HG03175 (cell line): ENCODE measurements at regions not wholly inside any gene's neighbourhood (a gene's known extent, or its start where the extent isn't known, plus 50 kb on each side); places are given as distances from the start of the nearest gene placed in this dataset.

Source experiments
- ATAC-seq: cut with Tn5 transposase; IDR thresholded peaks from one replicate; pipeline ENCODE4 v1.9.1; 2021; ENCODE audit warnings: mild to moderate bottlenecking, moderate library complexity; ENCODE audit not compliant: unreplicated experiment

GRCh38 chr2:217030081-217030480 lies 170.2 kb upstream of the TNP1 start:
- no peak for ATAC-seq

- ATAC-seq: no peak
Observed at GRCh38 chr2:217028128-217028527, 168.3 kb upstream of the TNP1 start.

- no peak for ATAC-seq
Observed at GRCh38 chr2:217027414-217027813, 167.6 kb upstream of the TNP1 start.

- ATAC-seq: no peak
Observed at GRCh38 chr2:217026569-217026968, 166.7 kb upstream of the TNP1 start.

- ATAC-seq: no peak
Observed at GRCh38 chr2:217026161-217026560, 166.3 kb upstream of the TNP1 start.

GRCh38 chr2:217023611-217024010 lies 163.7 kb upstream of the TNP1 start:
- ATAC-seq: no peak

- no peak for ATAC-seq
Observed at GRCh38 chr2:217017456-217018252, 157.8 kb upstream of the TNP1 start.

GRCh38 chr2:217016796-217017419 lies 157.0 kb upstream of the TNP1 start:
- no peak for ATAC-seq

GRCh38 chr2:217014328-217015105 lies 154.7 kb upstream of the TNP1 start:
- ATAC-seq: no peak

GRCh38 chr2:217013926-217014325 lies 154.1 kb upstream of the TNP1 start:
- no peak for ATAC-seq

GRCh38 chr2:217011576-217011975 lies 151.7 kb upstream of the TNP1 start:
- no peak for ATAC-seq

- no peak for ATAC-seq
Observed at GRCh38 chr2:217010173-217010572, 150.3 kb upstream of the TNP1 start.

- no peak for ATAC-seq
Observed at GRCh38 chr2:217008794-217009193, 148.9 kb upstream of the TNP1 start.

GRCh38 chr2:217006217-217006616 lies 146.4 kb upstream of the TNP1 start:
- ATAC-seq: no peak

GRCh38 chr2:217004656-217005055 lies 144.8 kb upstream of the TNP1 start:
- ATAC-seq: no peak

- no peak for ATAC-seq
Observed at GRCh38 chr2:217001740-217002139, 141.9 kb upstream of the TNP1 start.

GRCh38 chr2:217000406-217000805 lies 140.5 kb upstream of the TNP1 start:
- no peak for ATAC-seq

- ATAC-seq: no peak
Observed at GRCh38 chr2:216996279-216996845, 136.5 kb upstream of the TNP1 start.

GRCh38 chr2:216994353-216994854 lies 134.5 kb upstream of the TNP1 start:
- ATAC-seq: no peak

- ATAC-seq: no peak
Observed at GRCh38 chr2:216992056-216992675, 132.3 kb upstream of the TNP1 start.

- ATAC-seq: no peak
Observed at GRCh38 chr2:216991563-216991962, 131.7 kb upstream of the TNP1 start.
